Left ventricle myocardium inferior (tissue), 1 donor: ENCODE measurements at regions not wholly inside any gene's neighbourhood (a gene's known extent, or its start where the extent isn't known, plus 50 kb on each side); places are given as distances from the start of the nearest gene placed in this dataset.

Experiments
- DNase-seq: peaks from one replicate; pipeline ENCODE4 v3.0.0-alpha.2; 2020
- H3K27ac ChIP-seq: fragments of 200-600 bp; replicated peaks from 2 replicates; pipeline ENCODE4 v1.8.0; 2021
- H3K27me3 ChIP-seq: fragments of 200-600 bp; 2 replicates; pipeline ENCODE4 v1.8.0; 2021; ENCODE audit warnings: low read depth
- H3K36me3 ChIP-seq: fragments of 200-600 bp; 2 replicates; pipeline ENCODE4 v1.8.0; 2021
- H3K4me1 ChIP-seq: fragments of 200-600 bp; 2 replicates; pipeline ENCODE4 v1.8.0; 2021
- H3K4me3 ChIP-seq: fragments of 200-600 bp; 2 replicates; pipeline ENCODE4 v1.8.0; 2021; ENCODE audit warnings: mild to moderate bottlenecking, moderate library complexity
- H3K9me3 ChIP-seq: fragments of 200-600 bp; replicated peaks from 2 replicates; pipeline ENCODE4 v1.8.0; 2021
- intact Hi-C: fragments of 100-400 bp; cut with micrococcal nuclease; formaldehyde crosslinking; loops from one replicate; pipeline ENCODE4 v1.11.0; 2022
- TF ChIP-seq, protein P1 (sequence below): fragments of 200-600 bp; IDR thresholded peaks from 2 replicates; pipeline ENCODE4 v1.8.0; 2021; ENCODE audit warnings: antibody characterized with exemption, mild to moderate bottlenecking, borderline replicate concordance
- donor health status: DM: no; HTN: yes; CAD: no; lungs with severe emphysema.

DNA sequence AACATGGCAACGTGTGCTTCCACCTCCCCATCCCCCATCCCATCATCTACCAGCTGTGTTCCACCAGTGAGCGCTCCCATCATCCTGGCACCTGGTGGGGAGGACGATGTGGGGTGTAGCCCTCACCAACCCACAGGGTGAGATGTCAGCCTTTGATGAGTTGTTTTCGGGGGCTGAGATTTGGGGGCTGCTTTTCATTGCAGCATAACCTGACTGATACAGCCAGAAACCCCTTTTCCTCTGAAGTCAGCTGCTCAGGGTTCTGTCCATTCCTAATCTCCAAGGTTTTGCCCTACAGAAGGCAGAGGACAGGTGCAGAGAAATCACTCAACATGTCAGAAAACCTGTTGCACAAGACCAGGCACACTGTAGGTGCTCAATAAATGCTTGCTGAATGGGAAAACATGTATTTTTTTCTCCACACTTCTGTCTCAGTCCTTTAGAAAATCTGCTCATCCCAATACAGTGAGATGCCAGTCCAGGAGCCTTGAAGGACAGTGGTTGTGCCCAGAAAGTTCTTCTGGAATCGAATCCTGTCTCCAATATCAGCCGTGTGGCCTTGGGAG is 239.8 kb downstream of the RBM19 start:
- H3K36me3 ChIP-seq = no peaks in the 10 kb centered on the region
- H3K27me3 ChIP-seq = peaks cover 96% of the 10 kb centered on the region
- TF ChIP-seq, protein P1, sequence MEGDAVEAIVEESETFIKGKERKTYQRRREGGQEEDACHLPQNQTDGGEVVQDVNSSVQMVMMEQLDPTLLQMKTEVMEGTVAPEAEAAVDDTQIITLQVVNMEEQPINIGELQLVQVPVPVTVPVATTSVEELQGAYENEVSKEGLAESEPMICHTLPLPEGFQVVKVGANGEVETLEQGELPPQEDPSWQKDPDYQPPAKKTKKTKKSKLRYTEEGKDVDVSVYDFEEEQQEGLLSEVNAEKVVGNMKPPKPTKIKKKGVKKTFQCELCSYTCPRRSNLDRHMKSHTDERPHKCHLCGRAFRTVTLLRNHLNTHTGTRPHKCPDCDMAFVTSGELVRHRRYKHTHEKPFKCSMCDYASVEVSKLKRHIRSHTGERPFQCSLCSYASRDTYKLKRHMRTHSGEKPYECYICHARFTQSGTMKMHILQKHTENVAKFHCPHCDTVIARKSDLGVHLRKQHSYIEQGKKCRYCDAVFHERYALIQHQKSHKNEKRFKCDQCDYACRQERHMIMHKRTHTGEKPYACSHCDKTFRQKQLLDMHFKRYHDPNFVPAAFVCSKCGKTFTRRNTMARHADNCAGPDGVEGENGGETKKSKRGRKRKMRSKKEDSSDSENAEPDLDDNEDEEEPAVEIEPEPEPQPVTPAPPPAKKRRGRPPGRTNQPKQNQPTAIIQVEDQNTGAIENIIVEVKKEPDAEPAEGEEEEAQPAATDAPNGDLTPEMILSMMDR = no peak
- H3K27ac ChIP-seq = no peak overlapping the region
- intact Hi-C loops = no loop called here
- H3K9me3 ChIP-seq = peaks cover 4% of the 10 kb centered on the region
- H3K4me1 ChIP-seq = no peaks in the 10 kb centered on the region
- no peak overlapping the region for H3K4me3 ChIP-seq
- DNase-seq = no peak

DNA sequence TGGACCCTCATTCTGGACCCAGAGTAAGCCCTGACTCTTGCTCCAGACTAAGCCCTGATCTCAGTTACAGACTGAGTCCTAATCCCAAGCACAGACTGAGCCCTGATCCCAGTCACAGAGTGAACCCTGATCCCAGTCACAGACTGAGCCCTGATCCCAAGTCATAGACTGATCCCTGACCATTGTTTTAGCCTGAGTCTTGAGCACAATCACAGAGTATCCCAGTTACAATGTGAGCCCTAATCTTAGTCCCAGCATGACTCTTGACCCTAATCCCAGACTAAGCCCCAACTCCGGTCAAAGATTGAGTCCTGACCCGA is 240.6 kb downstream of the RBM19 start:
- TF ChIP-seq, protein P1 = no peak
- intact Hi-C loops = no loop called here
- H3K27ac ChIP-seq = no peak overlapping the region

DNA sequence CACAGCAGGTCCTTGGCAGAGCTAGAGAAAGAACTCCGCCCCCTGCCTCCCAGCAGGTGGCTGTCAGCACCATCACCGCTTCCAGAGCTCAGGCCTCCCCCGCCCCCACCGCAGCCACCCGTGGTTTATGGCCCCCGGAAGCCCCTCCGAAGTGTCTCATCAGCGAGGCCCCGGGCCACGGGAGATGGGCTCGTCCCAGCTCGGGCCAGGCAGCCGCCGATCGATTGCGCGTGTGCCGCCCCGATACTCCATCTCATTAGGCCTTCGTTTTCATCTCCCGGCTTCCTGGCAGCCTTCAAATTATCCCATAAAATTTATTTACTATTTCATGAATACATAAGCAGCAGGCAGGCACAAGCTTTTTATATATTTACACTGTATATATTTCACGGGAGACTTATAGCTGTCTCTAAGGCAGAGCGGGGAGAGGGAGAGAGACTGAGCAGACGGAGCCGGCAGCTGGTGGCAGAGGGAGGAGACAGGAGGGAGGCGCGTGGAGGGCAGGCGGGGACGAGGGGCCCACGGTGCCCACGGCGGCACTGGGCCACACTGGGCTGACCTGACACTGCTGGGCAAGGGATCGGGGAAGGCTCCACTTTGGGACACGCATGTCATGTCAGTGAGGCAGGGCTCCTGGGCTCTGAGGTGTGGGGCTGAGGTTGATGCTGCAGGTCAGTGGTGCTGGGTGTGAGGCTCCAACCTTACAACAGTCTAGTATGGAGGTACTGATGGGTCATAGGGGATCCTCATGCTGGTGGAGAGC is 241.2 kb downstream of the RBM19 start:
- TF ChIP-seq, protein P1 = no peak
- intact Hi-C loops = no loop called here
- peaks cover 96% of the 10 kb centered on the region for H3K27me3 ChIP-seq

More for the DNA sequence above, 240.6 kb downstream of the RBM19 start:
- H3K27me3 ChIP-seq = peaks cover 96% of the 10 kb centered on the region
- no peak overlapping the region for H3K4me3 ChIP-seq
- no peaks in the 10 kb centered on the region for H3K4me1 ChIP-seq
- DNase-seq = no peak
- H3K9me3 ChIP-seq = peaks cover 4% of the 10 kb centered on the region
- no peaks in the 10 kb centered on the region for H3K36me3 ChIP-seq

DNA sequence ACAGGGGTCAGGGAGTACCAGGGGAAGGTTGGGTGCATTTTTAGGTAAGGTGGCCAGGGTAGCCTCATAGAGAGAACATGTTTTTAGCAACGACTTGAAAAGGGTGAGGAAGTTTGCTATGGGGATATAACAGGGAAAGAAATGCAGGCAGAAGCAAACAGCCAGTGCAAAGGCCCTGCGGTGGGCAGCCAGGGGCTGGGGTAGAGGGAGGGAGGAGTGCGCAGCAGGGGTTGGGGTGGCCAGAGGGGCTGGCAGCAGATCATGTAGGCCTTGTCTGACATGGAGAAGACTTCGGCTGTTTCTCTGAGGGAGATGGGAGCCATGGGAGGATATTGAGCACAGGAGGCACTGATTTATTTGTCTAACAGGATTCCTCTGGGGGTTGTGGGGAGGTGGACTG is 242.5 kb downstream of the RBM19 start:
- Histone ChIP-seq H3K9me3 (peaks cover 4% of the 10 kb centered on the region), H3K4me1 (no peaks in the 10 kb centered on the region), H3K27me3 (peaks cover 95% of the 10 kb centered on the region), H3K27ac (no peak overlapping the region), H3K36me3 (no peaks in the 10 kb centered on the region), H3K4me3 (no peak overlapping the region)
- intact Hi-C loops = no loop called here
- TF ChIP-seq, protein P1 = no peak
- no peak for DNase-seq

More for the DNA sequence above, 241.2 kb downstream of the RBM19 start:
- Histone ChIP-seq H3K36me3 (no peaks in the 10 kb centered on the region), H3K9me3 (peaks cover 4% of the 10 kb centered on the region), H3K27ac (no peak overlapping the region), H3K4me1 (no peaks in the 10 kb centered on the region), H3K4me3 (no peak overlapping the region)
- DNase-seq = no peak

DNA sequence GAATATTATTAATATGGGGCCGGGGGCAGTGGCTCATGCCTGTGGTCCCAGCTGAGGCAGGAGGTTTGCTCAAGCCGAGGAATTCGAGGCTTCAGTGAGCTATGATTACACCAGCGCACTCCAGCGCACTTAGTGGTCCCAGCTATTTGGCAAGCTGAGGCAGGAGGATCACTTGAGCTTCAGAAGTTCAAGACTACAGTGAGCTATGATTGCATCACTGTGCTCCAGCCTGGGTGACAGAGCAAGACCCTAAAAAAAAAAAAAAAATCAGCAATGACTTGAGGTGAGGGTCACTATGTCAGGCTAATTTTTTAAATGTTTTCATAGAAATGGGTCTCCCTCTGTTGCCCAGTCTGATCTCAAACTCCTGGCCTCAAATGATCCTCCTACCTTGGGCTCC is 243.4 kb downstream of the RBM19 start:
- TF ChIP-seq, protein P1 = no peak
- Histone ChIP-seq H3K27me3 (peaks cover 86% of the 10 kb centered on the region), H3K27ac (no peak overlapping the region), H3K36me3 (no peaks in the 10 kb centered on the region), H3K4me3 (no peak overlapping the region), H3K9me3 (peaks cover 4% of the 10 kb centered on the region), H3K4me1 (no peaks in the 10 kb centered on the region)
- intact Hi-C loops = no loop called here
- no peak for DNase-seq
